Caco-2 (cell line): ENCODE measurements at regions not wholly inside any gene's neighbourhood (a gene's known extent, or its start where the extent isn't known, plus 50 kb on each side); places are given as distances from the start of the nearest gene placed in this dataset.

ENCODE experiments used
- BruUV-seq: library from RNA; stranded (reverse); fragments of 400-500 nt; replicated peaks from 2 replicates; lab custom pipeline; 2021; lab: Mats Ljungman, UMichigan
- CTCF ChIA-PET: fragments of 300-600 bp; sonication (Branson Sonifier 250); formaldehyde crosslinking; loops from one replicate; lab custom pipeline; 2022; ENCODE audit warnings: antibody characterized with exemption; lab: Charles Lee
- POLR2A ChIA-PET: fragments of 300-600 bp; sonication (Branson Sonifier 250); formaldehyde crosslinking; loops from one replicate; lab custom pipeline; 2022; ENCODE audit warnings: antibody characterized with exemption; lab: Charles Lee
- DNase-seq, 2 experiments: peaks; one replicate each; pipeline versions ENCODE4 v3.0.0 to v3.0.0-alpha.2; 2020 to 2022
- H3K27me3 ChIP-seq: replicated peaks from 2 replicates; pipeline ENCODE4 v1.6.0; 2011; ENCODE audit warnings: low read length; ENCODE audit not compliant: control insufficient read depth, insufficient read depth
- H3K36me3 ChIP-seq: 2 replicates; pipeline ENCODE4 v1.5.1; 2011; ENCODE audit warnings: low read length; ENCODE audit not compliant: control insufficient read depth, insufficient read depth
- H3K4me1 ChIP-seq: fragments of 250-450 bp; sonication (Bioruptor Pico); 2 replicates; pipeline ENCODE4 v1.5.1; 2020; ENCODE audit warnings: mild to moderate bottlenecking
- H3K4me3 ChIP-seq: 2 replicates; pipeline ENCODE4 v1.5.1; 2011; ENCODE audit warnings: low read depth, mild to moderate bottlenecking, control low read depth, low read length
- H3K9me3 ChIP-seq: fragments of 250-450 bp; sonication (Bioruptor Pico); 2 replicates; pipeline ENCODE4 v1.5.1; 2020; ENCODE audit warnings: mild to moderate bottlenecking, moderate library complexity
- H3K27ac Mint-ChIP-seq: one replicate; pipeline ENCODE4 v1.8.0; 2022; ENCODE audit warnings: mixed read lengths; ENCODE audit not compliant: unreplicated experiment
- H3K27me3 Mint-ChIP-seq: one replicate; pipeline ENCODE4 v1.8.0; 2022; ENCODE audit warnings: mixed read lengths; ENCODE audit not compliant: insufficient read depth, unreplicated experiment
- H3K36me3 Mint-ChIP-seq: one replicate; pipeline ENCODE4 v1.8.0; 2022; ENCODE audit warnings: mild to moderate bottlenecking, mixed read lengths; ENCODE audit not compliant: insufficient read depth, unreplicated experiment
- H3K4me1 Mint-ChIP-seq: one replicate; pipeline ENCODE4 v1.8.0; 2022; ENCODE audit warnings: low read depth, mixed read lengths; ENCODE audit not compliant: unreplicated experiment
- H3K4me3 Mint-ChIP-seq: one replicate; pipeline ENCODE4 v1.8.0; 2022; ENCODE audit warnings: mild to moderate bottlenecking, moderate library complexity, mixed read lengths; ENCODE audit not compliant: unreplicated experiment
- H3K9me3 Mint-ChIP-seq: one replicate; pipeline ENCODE4 v1.8.0; 2022; ENCODE audit warnings: mixed read lengths; ENCODE audit not compliant: unreplicated experiment
- CTCF ChIP-seq, 2 experiments: fragments of 200-600 bp in 1 of 2; IDR thresholded peaks; 1 replicate in 1 of 2; 2 replicates in 1 of 2; pipeline versions ENCODE4 v1.5.1 to v1.8.0; 2011 to 2022; ENCODE audit warnings: antibody characterized with exemption in 1 of 2, control low read depth in 1 of 2, inconsistent platforms in 1 of 2, low read depth in 1 of 2, low read length in 1 of 2, mild to moderate bottlenecking in 1 of 2, moderate library complexity in 1 of 2; ENCODE audit not compliant: insufficient read depth in 1 of 2, severe bottlenecking in 1 of 2, unreplicated experiment in 1 of 2
- intact Hi-C: fragments of 100-400 bp; cut with micrococcal nuclease; formaldehyde crosslinking; loops from one replicate; pipeline ENCODE4 v1.10.0; 2022; ENCODE audit not compliant: unreplicated experiment

GRCh38 chr2:14806613-14807012, 174.1 kb downstream of the LRATD1 start:
- ChIA-PET CTCF (no interaction called here), POLR2A (no interaction called here)
- Histone ChIP-seq H3K4me3 (no peak overlapping the region), H3K27me3 (no peaks in the 10 kb centered on the region), H3K4me1 (no peaks in the 10 kb centered on the region), H3K9me3 (no peaks in the 10 kb centered on the region), H3K36me3 (no peaks in the 10 kb centered on the region)
- Mint-ChIP-seq H3K27me3 (peaks cover 3% of the 10 kb centered on the region), H3K27ac (no peak overlapping the region), H3K4me1 (no peaks in the 10 kb centered on the region), H3K36me3 (no peaks in the 10 kb centered on the region), H3K4me3 (no peak overlapping the region), H3K9me3 (peaks cover 6% of the 10 kb centered on the region)
- DNase-seq, result no peak
- intact Hi-C loops, result no loop called here
- no peak for TF ChIP-seq CTCF (IDR thresholded peaks at IDR 0.05; ENCODE audit: insufficient read depth in 1 of 2, low read depth in 1 of 2, low read length in 1 of 2, severe bottlenecking in 1 of 2, unreplicated experiment in 1 of 2)
- BruUV-seq, result no TSS peak

GRCh38 chr2:14815201-14815600, 182.7 kb downstream of the LRATD1 start:
- Mint-ChIP-seq H3K27me3 (peaks cover 6% of the 10 kb centered on the region), H3K9me3 (peaks cover 3% of the 10 kb centered on the region), H3K4me3 (no peak overlapping the region), H3K4me1 (no peaks in the 10 kb centered on the region), H3K36me3 (peaks cover 5% of the 10 kb centered on the region), H3K27ac (no peak overlapping the region)
- intact Hi-C loops, result no loop called here
- Histone ChIP-seq H3K9me3 (no peaks in the 10 kb centered on the region), H3K4me1 (no peaks in the 10 kb centered on the region), H3K36me3 (no peaks in the 10 kb centered on the region), H3K27me3 (no peaks in the 10 kb centered on the region), H3K4me3 (no peak overlapping the region)
- CTCF ChIA-PET, result no interaction called here
- no peak for DNase-seq
- no peak for TF ChIP-seq CTCF (IDR thresholded peaks at IDR 0.05; ENCODE audit: insufficient read depth in 1 of 2, low read depth in 1 of 2, low read length in 1 of 2, severe bottlenecking in 1 of 2, unreplicated experiment in 1 of 2)
- no TSS peak for BruUV-seq
- POLR2A ChIA-PET, result no interaction called here

- H3K4me1 Mint-ChIP-seq, result no peaks in the 10 kb centered on the region
- Histone ChIP-seq H3K36me3 (no peaks in the 10 kb centered on the region), H3K9me3 (no peaks in the 10 kb centered on the region), H3K27me3 (no peaks in the 10 kb centered on the region), H3K4me1 (no peaks in the 10 kb centered on the region), H3K4me3 (no peak overlapping the region)
- ChIA-PET CTCF (no interaction called here), POLR2A (no interaction called here)
- H3K4me3 Mint-ChIP-seq, result no peak overlapping the region
- no peak for TF ChIP-seq CTCF (IDR thresholded peaks at IDR 0.05; ENCODE audit: insufficient read depth in 1 of 2, low read depth in 1 of 2, low read length in 1 of 2, severe bottlenecking in 1 of 2, unreplicated experiment in 1 of 2)
- BruUV-seq, result no TSS peak
- H3K9me3 Mint-ChIP-seq, result no peaks in the 10 kb centered on the region
- intact Hi-C loops, result no loop called here
- peaks cover 5% of the 10 kb centered on the region for H3K36me3 Mint-ChIP-seq
- H3K27ac Mint-ChIP-seq, result no peak overlapping the region
- H3K27me3 Mint-ChIP-seq, result peaks cover 6% of the 10 kb centered on the region
- no peak for DNase-seq
Observed at GRCh38 chr2:14816069-14817060, 183.8 kb downstream of the LRATD1 start.
